HCT116 (cell line): ENCODE measurements at regions not wholly inside any gene's neighbourhood (a gene's known extent, or its start where the extent isn't known, plus 50 kb on each side); places are given as distances from the start of the nearest gene placed in this dataset.
"Not testable (repeated sequence)": the region's sequence is repeated elsewhere in the genome, so short reads cannot be mapped to it uniquely, and the experiment has no call there.

Experiments used
- ATAC-seq: fragments of 200-7000 bp; cut with Tn5 transposase; 2 replicates; pipeline ENCODE4 v1.9.1; 2020; ENCODE audit warnings: mild to moderate bottlenecking, moderate library complexity
- BruUV-seq: library from RNA; stranded (reverse); fragments of 400-500 nt; replicated peaks from 2 replicates; lab custom pipeline; 2021; lab: Mats Ljungman, UMichigan
- CTCF ChIA-PET: fragments of 300-600 bp; sonication (Branson Sonifier 250); formaldehyde crosslinking; loops from one replicate; lab custom pipeline; 2021; ENCODE audit warnings: antibody characterized with exemption; lab: Charles Lee
- POLR2A ChIA-PET: fragments of 300-600, 350-600 bp; sonication (Branson Sonifier 250); formaldehyde crosslinking; loops from one replicate; lab custom pipeline; 2021; ENCODE audit warnings: antibody characterized with exemption; lab: Charles Lee
- RAD21 ChIA-PET, 2 experiments: fragments of 300-600 bp; sonication (Branson Sonifier 250); formaldehyde crosslinking; loops; one replicate each; lab custom pipeline; 2023; ENCODE audit warnings: low total read pairs in 2 of 2; ENCODE audit not compliant: uncharacterized antibody in 2 of 2, unreplicated experiment in 2 of 2, low non-redundant PET in 1 of 2; lab: Charles Lee
- DNase-seq: peaks from one replicate; pipeline ENCODE4 v3.0.0-alpha.2; 2010; ENCODE audit warnings: low read depth, low spot score
- H2AFZ ChIP-seq: fragments of 200-600 bp; shearing (Covaris generic), sonication (generic); 2 replicates; pipeline ENCODE4 v1.6.1; 2017; ENCODE audit warnings: low read depth, mixed run types, mixed read lengths, antibody characterized with exemption, low read length; ENCODE audit not compliant: poor library complexity, severe bottlenecking
- H3K27ac ChIP-seq: 2 replicates; pipeline ENCODE4 v1.5.1; 2012; ENCODE audit warnings: low read depth, low read length
- H3K27me3 ChIP-seq: fragments of 200-600 bp; sonication (generic); 2 replicates; pipeline ENCODE4 v1.6.1; 2016; ENCODE audit warnings: mixed run types, low read length, mixed read lengths; ENCODE audit not compliant: insufficient read depth
- H3K36me3 ChIP-seq, 2 experiments: fragments of 200-500 bp in 1 of 2; fragments of 200-600 bp in 1 of 2; sonication (Bioruptor generic) in 1 of 2; sonication (generic) in 1 of 2; 2 replicates each; pipeline versions ENCODE4 v1.5.1 to v1.6.1; 2014 to 2016; ENCODE audit warnings: low read length in 2 of 2, inconsistent platforms in 1 of 2, mixed read lengths in 1 of 2, mixed run types in 1 of 2; ENCODE audit not compliant: insufficient read depth in 2 of 2, control insufficient read depth in 1 of 2
- H3K4me1 ChIP-seq, 2 experiments: fragments of 200-600 bp in 1 of 2; sonication (generic) in 1 of 2; 2 replicates each; pipeline versions ENCODE4 v1.5.1 to v1.6.1; 2012 to 2017; ENCODE audit warnings: low read length in 2 of 2, inconsistent platforms in 1 of 2, mild to moderate bottlenecking in 1 of 2, mixed read lengths in 1 of 2, mixed run types in 1 of 2, moderate library complexity in 1 of 2; ENCODE audit not compliant: insufficient read depth in 2 of 2, control insufficient read depth in 1 of 2
- H3K4me2 ChIP-seq: fragments of 200-600 bp; sonication (generic); 2 replicates; pipeline ENCODE4 v1.6.1; 2017; ENCODE audit warnings: mixed run types, low read length, mixed read lengths
- H3K4me3 ChIP-seq, 2 experiments: fragments of 200-600 bp in 1 of 2; sonication (generic) in 1 of 2; replicated peaks in 1 of 2; 2 replicates each; pipeline ENCODE4 v1.5.1; 2011 to 2016; ENCODE audit warnings: low read length in 2 of 2, control low read depth in 1 of 2, low read depth in 1 of 2, mild to moderate bottlenecking in 1 of 2, mixed read lengths in 1 of 2, mixed run types in 1 of 2
- H3K79me2 ChIP-seq: fragments of 200-600 bp; sonication (generic); 2 replicates; pipeline ENCODE4 v1.6.1; 2017; ENCODE audit warnings: mild to moderate bottlenecking, mixed run types, low read length, moderate library complexity, mixed read lengths; ENCODE audit not compliant: insufficient read depth
- H3K9ac ChIP-seq: fragments of 200-600 bp; sonication (generic); 2 replicates; pipeline ENCODE4 v1.6.1; 2016; ENCODE audit warnings: low read length, mixed read lengths
- H3K9me2 ChIP-seq: fragments of 200-600 bp; sonication (generic), shearing (Covaris generic); 2 replicates; pipeline ENCODE4 v1.6.1; 2017; ENCODE audit warnings: mixed run types, mild to moderate bottlenecking, moderate library complexity; ENCODE audit not compliant: insufficient read depth
- H3K9me3 ChIP-seq, 2 experiments: fragments of 200-500 bp in 1 of 2; fragments of 200-600 bp in 1 of 2; sonication (Bioruptor generic) in 1 of 2; sonication (generic) in 1 of 2; 2 replicates each; pipeline ENCODE4 v1.6.1; 2014 to 2017; ENCODE audit warnings: low read length in 2 of 2, mixed read lengths in 2 of 2, inconsistent platforms in 1 of 2, low read depth in 1 of 2, mild to moderate bottlenecking in 1 of 2, mixed run types in 1 of 2, moderate library complexity in 1 of 2; ENCODE audit not compliant: control insufficient read depth in 1 of 2, insufficient read depth in 1 of 2
- H4K20me1 ChIP-seq: fragments of 200-600 bp; sonication (generic), shearing (Covaris generic); 2 replicates; pipeline ENCODE4 v1.6.1; 2017; ENCODE audit warnings: mixed run types, mild to moderate bottlenecking, moderate library complexity; ENCODE audit not compliant: insufficient read depth
- REST ChIP-seq: IDR thresholded peaks from 2 replicates; pipeline ENCODE4 v1.6.1; 2012; ENCODE audit warnings: low read depth
- YY1 ChIP-seq: IDR thresholded peaks from 2 replicates; pipeline ENCODE4 v1.6.1; 2011; ENCODE audit warnings: low read length, low read depth, moderate library complexity, mild to moderate bottlenecking; ENCODE audit not compliant: insufficient replicate concordance; ENCODE audit errors: extremely low read depth
- intact Hi-C: fragments of 100-400 bp; cut with micrococcal nuclease; formaldehyde crosslinking; loops from 2 replicates; pipeline ENCODE4 v1.10.0; 2022

- TF ChIP-seq REST (no peak), YY1 (no peak)
Observed at GRCh38 chr12:131428091-131428685, 282.7 kb upstream of the SFSWAP start (continued).

- H3K4me2 ChIP-seq, H3K36me3 ChIP-seq, H3K27ac ChIP-seq, H3K4me3 ChIP-seq, DNase-seq, H3K9ac ChIP-seq, H3K9me3 ChIP-seq, POLR2A ChIA-PET, H2AFZ ChIP-seq, intact Hi-C loops, H3K27me3 ChIP-seq, CTCF ChIA-PET, H3K9me2 ChIP-seq, BruUV-seq, H4K20me1 ChIP-seq, RAD21 ChIA-PET, H3K79me2 ChIP-seq: not testable (repeated sequence)
- peaks cover 4 to 15% of the 10 kb centered on the region in 2 experiments; a peak in 3 of 4 replicates for H3K4me1 ChIP-seq
- ATAC-seq, result peak; percentile 54
Observed at GRCh38 chr12:131429221-131429620, 281.7 kb upstream of the SFSWAP start.

GRCh38 chr12:131429697-131430096 is 281.2 kb upstream of the SFSWAP start:
- H4K20me1 ChIP-seq, H3K27ac ChIP-seq, H3K79me2 ChIP-seq, DNase-seq, RAD21 ChIA-PET, CTCF ChIA-PET, H3K27me3 ChIP-seq, H3K9ac ChIP-seq, intact Hi-C loops, H2AFZ ChIP-seq, H3K36me3 ChIP-seq, POLR2A ChIA-PET, BruUV-seq, H3K9me2 ChIP-seq, H3K9me3 ChIP-seq, H3K4me3 ChIP-seq: not testable (repeated sequence)
- ATAC-seq, result peak; percentile 51
- 0 out of 2 replicates have a peak overlapping the region, but pooled peaks have one; percentile 0 for H3K4me2 ChIP-seq
- H3K4me1 ChIP-seq, result peaks cover 4 to 15% of the 10 kb centered on the region in 2 experiments; a peak in 3 of 4 replicates
